ENCODE measurements at regions not wholly inside any gene's neighbourhood (a gene's known extent, or its start where the extent isn't known, plus 50 kb on each side); places are given as distances from the start of the nearest gene placed in this dataset.
A peak's percentile ranks its signal among the peaks of the same experiment; 100 is the strongest.

- no peaks in the 10 kb centered on the region for H3K27me3 Mint-ChIP-seq (ENCODE audit: low read depth)
- no peaks in the 10 kb centered on the region for H3K36me3 Mint-ChIP-seq (ENCODE audit: low read depth)
- TF ChIP-seq CTCF (IDR thresholded peaks at IDR 0.05) = no peak
- peaks cover 34% of the 10 kb centered on the region for H3K4me1 Mint-ChIP-seq (ENCODE audit: low read depth)
- H3K4me3 Mint-ChIP-seq (ENCODE audit: unreplicated experiment) = no peak overlapping the region
- no peak for DNase-seq (ENCODE audit: low spot score)
- peaks cover 3% of the 10 kb centered on the region for H3K9me3 Mint-ChIP-seq (ENCODE audit: low read depth)
- H3K27ac Mint-ChIP-seq (ENCODE audit: unreplicated experiment) = peak overlapping the region; percentile 81
These were observed 93.2 kb upstream of the SIAH1 start for GRCh38 chr16:48478393-48478792.

- DNase-seq (ENCODE audit: low spot score) = no peak
- no peaks in the 10 kb centered on the region for H3K27me3 Mint-ChIP-seq (ENCODE audit: low read depth)
- TF ChIP-seq CTCF (IDR thresholded peaks at IDR 0.05) = no peak
- peaks cover 3% of the 10 kb centered on the region for H3K36me3 Mint-ChIP-seq (ENCODE audit: low read depth)
- no peak overlapping the region for H3K4me3 Mint-ChIP-seq (ENCODE audit: unreplicated experiment)
- peaks cover 4% of the 10 kb centered on the region for H3K4me1 Mint-ChIP-seq (ENCODE audit: low read depth)
- peaks cover 9% of the 10 kb centered on the region for H3K9me3 Mint-ChIP-seq (ENCODE audit: low read depth)
- no peak overlapping the region for H3K27ac Mint-ChIP-seq (ENCODE audit: unreplicated experiment)
These were observed 86.2 kb upstream of the SIAH1 start for GRCh38 chr16:48471435-48471834.

GRCh38 chr16:48462106-48462740, 77.0 kb upstream of the SIAH1 start:
- H3K27ac Mint-ChIP-seq (ENCODE audit: unreplicated experiment) = no peak overlapping the region
- H3K9me3 Mint-ChIP-seq (ENCODE audit: low read depth) = peaks cover 22% of the 10 kb centered on the region
- no peak overlapping the region for H3K4me3 Mint-ChIP-seq (ENCODE audit: unreplicated experiment)
- no peak for DNase-seq (ENCODE audit: low spot score)
- no peaks in the 10 kb centered on the region for H3K27me3 Mint-ChIP-seq (ENCODE audit: low read depth)
- H3K4me1 Mint-ChIP-seq (ENCODE audit: low read depth) = peaks cover 15% of the 10 kb centered on the region
- peaks cover 11% of the 10 kb centered on the region for H3K36me3 Mint-ChIP-seq (ENCODE audit: low read depth)
- no peak for TF ChIP-seq CTCF (IDR thresholded peaks at IDR 0.05)

DNA sequence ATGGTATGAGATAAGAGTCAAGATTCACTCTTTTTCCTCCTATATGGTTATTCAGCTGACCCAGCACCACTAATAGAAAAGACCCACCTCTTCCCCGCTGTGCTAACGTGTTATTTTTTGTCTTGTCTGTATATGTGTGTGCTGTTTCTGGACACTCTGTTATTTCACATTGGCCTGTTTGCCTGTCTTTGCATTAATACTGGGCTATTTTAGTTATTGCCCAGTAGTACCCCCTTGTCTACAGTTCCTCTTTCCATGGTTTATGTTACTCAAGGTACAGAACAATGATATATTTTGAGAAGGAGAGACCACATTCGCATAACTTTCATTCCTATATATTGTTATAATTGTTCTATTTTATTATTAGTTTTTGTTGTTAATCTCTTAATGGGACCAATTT, 74.0 kb upstream of the SIAH1 start:
- Mint-ChIP-seq H3K27ac (ENCODE audit: unreplicated experiment) (peak overlapping the region; percentile 80), H3K4me3 (ENCODE audit: unreplicated experiment) (no peak overlapping the region), H3K9me3 (ENCODE audit: low read depth) (peaks cover 13% of the 10 kb centered on the region), H3K27me3 (ENCODE audit: low read depth) (no peaks in the 10 kb centered on the region), H3K36me3 (ENCODE audit: low read depth) (peaks cover 3% of the 10 kb centered on the region), H3K4me1 (ENCODE audit: low read depth) (peaks cover 15% of the 10 kb centered on the region)
- DNase-seq (ENCODE audit: low spot score) = no peak
- TF ChIP-seq CTCF (IDR thresholded peaks at IDR 0.05) = no peak

GRCh38 chr16:48454051-48454450, 68.8 kb upstream of the SIAH1 start:
- H3K9me3 Mint-ChIP-seq (ENCODE audit: low read depth) = no peaks in the 10 kb centered on the region
- H3K27ac Mint-ChIP-seq (ENCODE audit: unreplicated experiment) = no peak overlapping the region
- no peaks in the 10 kb centered on the region for H3K27me3 Mint-ChIP-seq (ENCODE audit: low read depth)
- no peak for DNase-seq (ENCODE audit: low spot score)
- peaks cover 10% of the 10 kb centered on the region for H3K4me1 Mint-ChIP-seq (ENCODE audit: low read depth)
- no peaks in the 10 kb centered on the region for H3K36me3 Mint-ChIP-seq (ENCODE audit: low read depth)
- TF ChIP-seq CTCF (IDR thresholded peaks at IDR 0.05) = no peak
- H3K4me3 Mint-ChIP-seq (ENCODE audit: unreplicated experiment) = no peak overlapping the region
